PFSK-1 (cell line): ENCODE measurements at regions not wholly inside any gene's neighbourhood (a gene's known extent, or its start where the extent isn't known, plus 50 kb on each side); places are given as distances from the start of the nearest gene placed in this dataset.

Source experiments
- FOXP2 ChIP-seq: optimal IDR thresholded peaks from 2 replicates; pipeline ENCODE3; 2011; ENCODE audit warnings: borderline replicate concordance, control low read depth, inconsistent platforms; ENCODE audit not compliant: insufficient read depth; ENCODE audit errors: extremely low read length, extremely low read depth
- POLR2AphosphoS5 ChIP-seq: IDR thresholded peaks from 2 replicates; pipeline ENCODE4 v1.6.1; 2012; ENCODE audit warnings: low read depth, mild to moderate bottlenecking, control low read depth, low read length, moderate library complexity
- REST ChIP-seq, 2 experiments: IDR thresholded peaks; 2 replicates each; pipeline versions ENCODE4 v1.6.1 to v1.8.0; 2011 to 2012; ENCODE audit warnings: low read depth in 2 of 2, low read length in 2 of 2, control low read depth in 1 of 2, inconsistent platforms in 1 of 2, mild to moderate bottlenecking in 1 of 2, moderate library complexity in 1 of 2; ENCODE audit not compliant: insufficient read depth in 1 of 2
- SIN3A ChIP-seq: IDR thresholded peaks from 2 replicates; pipeline ENCODE4 v1.6.1; 2012; ENCODE audit warnings: mild to moderate bottlenecking, low read length, moderate library complexity, borderline replicate concordance; ENCODE audit not compliant: insufficient read depth
- TAF1 ChIP-seq: IDR thresholded peaks from 2 replicates; pipeline ENCODE4 v1.6.1; 2012; ENCODE audit warnings: low read length, control low read depth, borderline replicate concordance; ENCODE audit not compliant: insufficient read depth

- no peak for TF ChIP-seq TAF1
- TF ChIP-seq SIN3A = no peak
- TF ChIP-seq POLR2AphosphoS5 = no peak
- TF ChIP-seq FOXP2 = no peak
Observed at GRCh38 chr1:71222668-71223067, 141.8 kb upstream of the ZRANB2 start.

GRCh38 chr1:71210718-71211117 lies 129.9 kb upstream of the ZRANB2 start:
- TF ChIP-seq TAF1 (no peak), POLR2AphosphoS5 (no peak), FOXP2 (no peak), SIN3A (no peak), REST (IDR thresholded peaks at IDR 0.05; ENCODE audit: insufficient read depth in 1 of 2, low read depth in 2 of 2, low read length in 2 of 2) (no peak)

GRCh38 chr1:71203241-71203640 lies 122.4 kb upstream of the ZRANB2 start:
- no peak for TF ChIP-seq REST (IDR thresholded peaks at IDR 0.05; ENCODE audit: insufficient read depth in 1 of 2, low read depth in 2 of 2, low read length in 2 of 2)
- TF ChIP-seq FOXP2 = no peak
- TF ChIP-seq SIN3A = no peak

- TF ChIP-seq POLR2AphosphoS5 = no peak
- TF ChIP-seq FOXP2 = no peak
- TF ChIP-seq REST (IDR thresholded peaks at IDR 0.05; ENCODE audit: insufficient read depth in 1 of 2, low read depth in 2 of 2, low read length in 2 of 2) = no peak
- TF ChIP-seq SIN3A = no peak
- TF ChIP-seq TAF1 = no peak
Observed at GRCh38 chr1:71200503-71200902, 119.7 kb upstream of the ZRANB2 start.

- TF ChIP-seq REST (IDR thresholded peaks at IDR 0.05; ENCODE audit: insufficient read depth in 1 of 2, low read depth in 2 of 2, low read length in 2 of 2) (no peak), SIN3A (no peak), TAF1 (no peak), FOXP2 (no peak), POLR2AphosphoS5 (no peak)
Observed at GRCh38 chr1:71196685-71197084, 115.8 kb upstream of the ZRANB2 start.

- TF ChIP-seq REST (IDR thresholded peaks at IDR 0.05; ENCODE audit: insufficient read depth in 1 of 2, low read depth in 2 of 2, low read length in 2 of 2) (no peak), FOXP2 (no peak), TAF1 (no peak), POLR2AphosphoS5 (no peak), SIN3A (no peak)
Observed at GRCh38 chr1:71193153-71193552, 112.3 kb upstream of the ZRANB2 start.
